ENCODE measurements at regions not wholly inside any gene's neighbourhood (a gene's known extent, or its start where the extent isn't known, plus 50 kb on each side); places are given as distances from the start of the nearest gene placed in this dataset.

GRCh38 chr6:4667591-4667990, 108.6 kb upstream of the CDYL start:
- TF ChIP-seq CTCF (conservative IDR thresholded peaks at IDR 0.05) (no peak), ZFX (IDR thresholded peaks at IDR 0.05) (no peak)
